Lower leg skin (tissue), 4 donors: ENCODE measurements at regions not wholly inside any gene's neighbourhood (a gene's known extent, or its start where the extent isn't known, plus 50 kb on each side); places are given as distances from the start of the nearest gene placed in this dataset.

Experiments
- DNase-seq, 2 donors: peaks; one replicate each; pipeline ENCODE4 v3.0.0-alpha.2; 2019; ENCODE audit warnings: low spot score in 2 of 2
- H3K4me3 ChIP-seq: fragments of 200-600 bp; sonication (generic); 2 replicates; pipeline ENCODE4 v1.5.1; 2017; ENCODE audit warnings: mild to moderate bottlenecking, low read depth; ENCODE audit not compliant: poor library complexity, severe bottlenecking
- CTCF ChIP-seq, 3 donors: fragments of 450-650 bp; IDR thresholded peaks; one replicate each; pipeline ENCODE4 v1.5.1; 2016; ENCODE audit warnings: antibody characterized with exemption in 3 of 3, mild to moderate bottlenecking in 3 of 3, moderate library complexity in 2 of 3
- POLR2A ChIP-seq, 2 donors: fragments of 450-650 bp; IDR thresholded peaks; one replicate each; pipeline ENCODE4 v1.6.1; 2016 to 2017; ENCODE audit warnings: antibody characterized with exemption in 2 of 2, mild to moderate bottlenecking in 1 of 2, moderate library complexity in 1 of 2
- WGBS, 2 donors: methylation state at CpG; one replicate each; pipeline ENCODE4 v1.1.5; 2018; 5-methylcytosine and 5-hydroxymethylcytosine counted together
- intact Hi-C: fragments of 100-400 bp; cut with DNase I; formaldehyde crosslinking; loops from one replicate; pipeline ENCODE4 v1.15.0; 2023; ENCODE audit warnings: low total_unique reads

- DNase-seq = no peak
- intact Hi-C loops = no loop called here
- TF ChIP-seq POLR2A (IDR thresholded peaks at IDR 0.05) (no peak), CTCF (IDR thresholded peaks at IDR 0.05) (no peak)
- H3K4me3 ChIP-seq = no peak overlapping the region
These were observed 1023.5 kb upstream of the B3GALT2 start for GRCh38 chr1:194209920-194210319.

- intact Hi-C loops = no loop called here
- H3K4me3 ChIP-seq = no peak overlapping the region
- DNase-seq = no peak
- 76 to 78% methylated on average over 1 of the region's 1 CpG for WGBS, 2 donors
- TF ChIP-seq CTCF (IDR thresholded peaks at IDR 0.05) (no peak), POLR2A (IDR thresholded peaks at IDR 0.05) (no peak)
These were observed 1022.3 kb upstream of the B3GALT2 start for GRCh38 chr1:194208674-194209073.

GRCh38 chr1:194196562-194196961 is 1010.1 kb upstream of the B3GALT2 start:
- TF ChIP-seq POLR2A (IDR thresholded peaks at IDR 0.05) = no peak
- no peak for TF ChIP-seq CTCF (IDR thresholded peaks at IDR 0.05)
- 92 to 94% methylated on average over 4 of the region's 4 CpGs for WGBS, 2 donors
- intact Hi-C loops = no loop called here
- H3K4me3 ChIP-seq = no peak overlapping the region
- DNase-seq = no peak

- 93 to 97% methylated on average over 2 of the region's 2 CpGs for WGBS, 2 donors
- DNase-seq = no peak
- TF ChIP-seq POLR2A (IDR thresholded peaks at IDR 0.05) (no peak), CTCF (IDR thresholded peaks at IDR 0.05) (no peak)
- no peak overlapping the region for H3K4me3 ChIP-seq
- intact Hi-C loops = no loop called here
These were observed 1008.3 kb upstream of the B3GALT2 start for GRCh38 chr1:194194724-194195123.

GRCh38 chr1:194184974-194185373 is 998.6 kb upstream of the B3GALT2 start:
- TF ChIP-seq CTCF (IDR thresholded peaks at IDR 0.05) (no peak), POLR2A (IDR thresholded peaks at IDR 0.05) (no peak)
- H3K4me3 ChIP-seq = no peak overlapping the region
- intact Hi-C loops = no loop called here
- DNase-seq = no peak

GRCh38 chr1:194184425-194184824 is 998.0 kb upstream of the B3GALT2 start:
- intact Hi-C loops = no loop called here
- H3K4me3 ChIP-seq = no peak overlapping the region
- TF ChIP-seq POLR2A (IDR thresholded peaks at IDR 0.05) (no peak), CTCF (IDR thresholded peaks at IDR 0.05) (no peak)
- no peak for DNase-seq
